ENCODE measurements at regions not wholly inside any gene's neighbourhood (a gene's known extent, or its start where the extent isn't known, plus 50 kb on each side); places are given as distances from the start of the nearest gene placed in this dataset.

- no peaks in the 10 kb centered on the region for H4K20me1 ChIP-seq (ENCODE audit: insufficient read depth, low read length)
- H3K9me3 ChIP-seq (ENCODE audit: low read length), result 0 out of 2 replicates have a peak, but pooled peaks cover 5% of the 10 kb centered on the region
- DNase-seq (ENCODE audit: low spot score), result no peak
- no peaks in the 10 kb centered on the region for H3K4me1 ChIP-seq (ENCODE audit: insufficient read depth, low read length, poor library complexity, severe bottlenecking)
- H3K9me2 ChIP-seq (ENCODE audit: insufficient read depth, low read length), result no peaks in the 10 kb centered on the region
- H2AFZ ChIP-seq (ENCODE audit: low read length), result no peak overlapping the region
- intact Hi-C loops (cut with micrococcal nuclease; ENCODE audit: unreplicated experiment), result no loop called here
- no peak for TF ChIP-seq EZH2phosphoT487 (IDR thresholded peaks at IDR 0.05; ENCODE audit: borderline replicate concordance, low read depth, low read length)
- no peak for TF ChIP-seq CTCF (conservative IDR thresholded peaks at IDR 0.05; ENCODE audit: low read length)
- BruUV-seq (replicated peaks), result no TSS peak
- H3K4me3 ChIP-seq (ENCODE audit: low read depth, low read length, poor library complexity, severe bottlenecking), result no peak overlapping the region
- POLR2A ChIA-PET, result interaction anchor here (1.2 kb wide), 1 partner anchor 353 kb away, joined by 3 read pairs; no protein-coding TSS in a partner anchor
- no peak overlapping the region for H3K27ac ChIP-seq (ENCODE audit: low read depth, low read length, poor library complexity, severe bottlenecking)
- H3K79me2 ChIP-seq (ENCODE audit: insufficient read depth, low read depth, low read length), result no peaks in the 10 kb centered on the region
- CTCF ChIA-PET (ENCODE audit: unreplicated experiment), result no interaction called here
- no peak overlapping the region for H3K4me2 ChIP-seq (ENCODE audit: low read length)
- no peaks in the 10 kb centered on the region for H3K36me3 ChIP-seq (ENCODE audit: insufficient read depth, low read length)
Measured at GRCh38 chr9:17021387-17021970, 113.4 kb upstream of the CNTLN start.

- intact Hi-C loops (cut with micrococcal nuclease; ENCODE audit: unreplicated experiment), result no loop called here
- no peaks in the 10 kb centered on the region for H3K4me1 ChIP-seq (ENCODE audit: insufficient read depth, low read length, poor library complexity, severe bottlenecking)
- CTCF ChIA-PET (ENCODE audit: unreplicated experiment), result no interaction called here
- no peak overlapping the region for H3K4me2 ChIP-seq (ENCODE audit: low read length)
- H3K79me2 ChIP-seq (ENCODE audit: insufficient read depth, low read depth, low read length), result no peaks in the 10 kb centered on the region
- no peaks in the 10 kb centered on the region for H3K9me2 ChIP-seq (ENCODE audit: insufficient read depth, low read length)
- no peak overlapping the region for H3K27ac ChIP-seq (ENCODE audit: low read depth, low read length, poor library complexity, severe bottlenecking)
- H4K20me1 ChIP-seq (ENCODE audit: insufficient read depth, low read length), result no peaks in the 10 kb centered on the region
- TF ChIP-seq CTCF (conservative IDR thresholded peaks at IDR 0.05; ENCODE audit: low read length) (no peak), EZH2phosphoT487 (IDR thresholded peaks at IDR 0.05; ENCODE audit: borderline replicate concordance, low read depth, low read length) (no peak)
- H3K4me3 ChIP-seq (ENCODE audit: low read depth, low read length, poor library complexity, severe bottlenecking), result no peak overlapping the region
- BruUV-seq (replicated peaks), result no TSS peak
- H2AFZ ChIP-seq (ENCODE audit: low read length), result no peak overlapping the region
- POLR2A ChIA-PET, result no interaction called here
- no peaks in the 10 kb centered on the region for H3K36me3 ChIP-seq (ENCODE audit: insufficient read depth, low read length)
- no peak for DNase-seq (ENCODE audit: low spot score)
- H3K9me3 ChIP-seq (ENCODE audit: low read length), result 0 out of 2 replicates have a peak, but pooled peaks cover 4% of the 10 kb centered on the region
Measured at GRCh38 chr9:17019398-17019797, 115.4 kb upstream of the CNTLN start.

- Histone ChIP-seq H2AFZ (ENCODE audit: low read length) (no peak overlapping the region), H3K4me1 (ENCODE audit: insufficient read depth, low read length, poor library complexity, severe bottlenecking) (no peaks in the 10 kb centered on the region), H3K36me3 (ENCODE audit: insufficient read depth, low read length) (no peaks in the 10 kb centered on the region), H3K9me2 (ENCODE audit: insufficient read depth, low read length) (no peaks in the 10 kb centered on the region), H4K20me1 (ENCODE audit: insufficient read depth, low read length) (no peaks in the 10 kb centered on the region), H3K9me3 (ENCODE audit: low read length) (no peaks in the 10 kb centered on the region), H3K27ac (ENCODE audit: low read depth, low read length, poor library complexity, severe bottlenecking) (no peak overlapping the region), H3K4me3 (ENCODE audit: low read depth, low read length, poor library complexity, severe bottlenecking) (no peak overlapping the region), H3K79me2 (ENCODE audit: insufficient read depth, low read depth, low read length) (no peaks in the 10 kb centered on the region), H3K4me2 (ENCODE audit: low read length) (no peak overlapping the region)
- ChIA-PET POLR2A (interaction anchor here (0.6 kb wide), 1 partner anchor 15 kb away, joined by 4 read pairs; no protein-coding TSS in a partner anchor), CTCF (ENCODE audit: unreplicated experiment) (no interaction called here)
- no peak for DNase-seq (ENCODE audit: low spot score)
- TF ChIP-seq CTCF (conservative IDR thresholded peaks at IDR 0.05; ENCODE audit: low read length), result no peak
- no peak for TF ChIP-seq EZH2phosphoT487 (IDR thresholded peaks at IDR 0.05; ENCODE audit: borderline replicate concordance, low read depth, low read length)
- no TSS peak for BruUV-seq (replicated peaks)
- intact Hi-C loops (cut with micrococcal nuclease; ENCODE audit: unreplicated experiment), result no loop called here
Measured at GRCh38 chr9:17018540-17019196, 116.2 kb upstream of the CNTLN start.

Data from OCI-LY7 (cell line).